ENCODE measurements at regions not wholly inside any gene's neighbourhood (a gene's known extent, or its start where the extent isn't known, plus 50 kb on each side); places are given as distances from the start of the nearest gene placed in this dataset.

GRCh38 chr4:121464854-121465253, 84.0 kb upstream of the QRFPR start:
- TF ChIP-seq CTCF (IDR thresholded peaks at IDR 0.05) = no peak
- no peak for TF ChIP-seq POLR2A (IDR thresholded peaks at IDR 0.05)
- TF ChIP-seq EP300 (IDR thresholded peaks at IDR 0.05) = no peak
